Right cardiac atrium (tissue), 5 donors: ENCODE measurements at regions not wholly inside any gene's neighbourhood (a gene's known extent, or its start where the extent isn't known, plus 50 kb on each side); places are given as distances from the start of the nearest gene placed in this dataset.
"Not testable (repeated sequence)": the region's sequence is repeated elsewhere in the genome, so short reads cannot be mapped to it uniquely, and the experiment has no call there.

Experiments used
- ATAC-seq, 2 donors: fragments of 200-7000 bp; cut with Tn5 transposase; one replicate each; pipeline versions ENCODE4 v1.8.0 to v1.9.1; 2020; ENCODE audit warnings: moderate library complexity in 2 of 2, mild to moderate bottlenecking in 1 of 2
- DNase-seq, 3 donors: peaks; one replicate each; pipeline ENCODE4 v3.0.0-alpha.2; 2020
- H3K27ac ChIP-seq: one replicate; pipeline ENCODE4 v1.5.1; 2013; ENCODE audit warnings: mild to moderate bottlenecking, low read length, control low read depth, moderate library complexity
- H3K27me3 ChIP-seq: one replicate; pipeline ENCODE4 v1.6.1; 2013; ENCODE audit not compliant: control insufficient read depth, insufficient read depth
- H3K4me1 ChIP-seq: one replicate; pipeline ENCODE4 v1.6.1; 2013; ENCODE audit warnings: low read length; ENCODE audit not compliant: control insufficient read depth, insufficient read depth
- H3K4me3 ChIP-seq: one replicate; pipeline ENCODE4 v1.5.1; 2013; ENCODE audit warnings: low read length, control low read depth
- H3K9me3 ChIP-seq: one replicate; pipeline ENCODE4 v1.6.1; 2013; ENCODE audit warnings: low read length; ENCODE audit not compliant: control insufficient read depth
- WGBS: extraction: QIAGEN DNeasy Blood & Tissue Kit; methylation state at CpG from one replicate; pipeline ENCODE4 v1.1.7; 2013; 5-methylcytosine and 5-hydroxymethylcytosine counted together
- intact Hi-C, 4 donors: fragments of 100-400 bp; cut with DNase I; formaldehyde crosslinking; loops; one replicate each; pipeline versions ENCODE4 v1.11.0 to v1.14.0; 2022 to 2023
- donor health status: healthy with polysubstance abuse.
- donor health status: DM: no; HTN: yes; CAD: no.
- donor health status: DM: no; HTN: no; CAD: no.
- donor health status: DM: no; HTN: yes; CAD: no; lungs with severe emphysema.
- donor health status: DM: yes; HTN: yes; CAD: no.

GRCh38 chr16:61435346-61435745 lies 600.9 kb downstream of the CDH8 start:
- intact Hi-C loops, result no loop called here
- Histone ChIP-seq H3K27me3 (no peaks in the 10 kb centered on the region), H3K4me1 (no peaks in the 10 kb centered on the region), H3K4me3 (peak overlapping the region; percentile 20), H3K9me3 (no peaks in the 10 kb centered on the region), H3K27ac (no peak overlapping the region)
- no peak for DNase-seq
- WGBS, result 43% methylated on average over 2 of the region's 2 CpGs
- ATAC-seq, result no peak

DNA sequence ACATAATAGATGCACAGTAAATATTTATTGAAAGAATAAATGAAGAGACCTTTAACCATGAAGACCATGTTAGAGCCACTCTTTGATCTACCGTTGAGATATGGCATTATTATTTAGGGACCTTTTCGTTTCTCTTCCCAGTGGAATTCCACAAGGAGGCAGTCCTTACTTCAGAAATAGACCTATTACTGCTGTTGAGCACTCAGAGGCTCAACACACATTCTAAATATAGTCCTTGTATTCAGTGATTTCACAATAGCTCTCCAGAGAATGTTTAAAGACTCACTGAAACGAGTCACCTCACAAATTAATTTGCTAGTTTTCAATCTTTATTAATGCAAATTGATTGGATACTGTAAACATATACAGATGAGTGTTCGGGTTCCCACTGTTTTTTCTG lies 603.8 kb downstream of the CDH8 start:
- no peak for DNase-seq
- intact Hi-C loops, result no loop called here
- Histone ChIP-seq H3K27ac (no peak overlapping the region), H3K9me3 (no peaks in the 10 kb centered on the region), H3K4me1 (no peaks in the 10 kb centered on the region), H3K27me3 (no peaks in the 10 kb centered on the region), H3K4me3 (no peak overlapping the region)
- no peak for ATAC-seq
- 43% methylated on average over 4 of the region's 4 CpGs for WGBS

- WGBS, result 83% methylated on average over 4 of the region's 4 CpGs
- no peak for ATAC-seq
- intact Hi-C loops, result no loop called here
These were observed 615.1 kb downstream of the CDH8 start for GRCh38 chr16:61421111-61421510.

DNA sequence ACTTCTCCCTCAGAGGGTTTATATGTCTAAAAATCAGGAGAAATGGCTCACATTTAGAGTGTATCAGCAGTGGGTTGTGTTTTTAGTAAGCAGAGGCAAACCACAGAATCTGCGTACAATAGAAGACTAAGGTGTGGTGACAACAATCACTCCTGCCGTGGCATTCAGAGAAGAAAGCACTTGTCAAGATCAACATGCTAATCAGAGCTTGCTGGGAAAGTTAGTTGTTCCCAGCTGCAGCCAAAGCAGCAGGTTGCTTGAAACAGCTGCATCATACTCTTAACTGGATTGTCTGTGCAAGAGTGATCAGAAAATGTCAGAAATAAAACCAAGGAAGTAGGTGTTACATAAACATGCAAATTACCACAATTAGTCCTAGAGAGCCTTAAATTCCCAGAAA lies 616.4 kb downstream of the CDH8 start:
- intact Hi-C loops, result no loop called here
- ATAC-seq, result no peak

More at GRCh38 chr16:61421111-61421510, 615.1 kb downstream of the CDH8 start:
- no peak overlapping the region for H3K4me3 ChIP-seq
- H3K27ac ChIP-seq, result no peak overlapping the region
- no peaks in the 10 kb centered on the region for H3K4me1 ChIP-seq
- no peaks in the 10 kb centered on the region for H3K27me3 ChIP-seq
- no peaks in the 10 kb centered on the region for H3K9me3 ChIP-seq
- no peak for DNase-seq

DNA sequence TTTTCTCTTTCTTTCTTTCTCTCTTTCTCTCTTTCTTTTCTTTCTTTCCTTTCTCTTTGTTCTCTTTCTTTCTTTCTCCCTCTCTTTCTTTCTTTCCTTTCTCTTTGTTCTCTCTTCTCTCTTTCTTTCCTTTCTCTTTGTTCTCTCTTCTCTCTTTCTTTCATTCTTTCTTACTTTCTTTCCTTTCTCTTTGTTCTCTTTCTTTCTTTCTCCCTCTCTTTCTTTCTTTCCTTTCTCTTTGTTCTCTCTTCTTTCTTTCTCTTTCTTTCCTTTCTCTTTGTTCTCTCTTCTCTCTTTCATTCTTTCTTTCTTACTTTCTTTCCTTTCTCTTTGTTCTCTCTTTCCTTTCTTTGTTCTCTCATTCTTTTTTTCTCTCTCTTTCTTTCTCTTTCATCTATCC lies 617.4 kb downstream of the CDH8 start:
- DNase-seq, intact Hi-C loops, H3K9me3 ChIP-seq, ATAC-seq, H3K4me1 ChIP-seq, H3K27me3 ChIP-seq, H3K4me3 ChIP-seq, H3K27ac ChIP-seq: not testable (repeated sequence)

More for the DNA sequence above, 616.4 kb downstream of the CDH8 start:
- 54% methylated on average over 2 of the region's 2 CpGs for WGBS
- Histone ChIP-seq H3K27me3 (no peaks in the 10 kb centered on the region), H3K9me3 (no peaks in the 10 kb centered on the region), H3K4me3 (no peak overlapping the region), H3K27ac (no peak overlapping the region), H3K4me1 (no peaks in the 10 kb centered on the region)
- no peak for DNase-seq

DNA sequence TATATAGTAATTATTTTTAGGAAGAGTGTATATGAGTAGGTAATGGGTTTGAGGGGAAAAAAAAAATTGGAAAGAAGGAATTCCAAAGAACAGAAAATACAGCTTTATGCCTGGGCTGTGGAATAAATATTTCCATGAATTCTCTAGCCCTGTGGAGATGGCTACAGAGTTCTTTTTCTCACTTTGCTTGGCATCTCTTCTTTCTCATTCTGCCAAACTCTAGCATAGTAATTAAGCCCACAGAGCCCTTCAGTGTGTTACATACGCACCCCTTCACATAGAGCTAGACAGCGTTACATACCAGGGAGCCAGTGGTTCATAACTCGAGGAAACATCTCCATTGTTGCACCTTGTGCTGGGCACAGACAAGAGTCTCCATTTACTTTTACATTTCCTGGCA lies 621.1 kb downstream of the CDH8 start:
- intact Hi-C loops, result no loop called here
- no peak overlapping the region for H3K4me3 ChIP-seq
- no peaks in the 10 kb centered on the region for H3K9me3 ChIP-seq
- H3K27me3 ChIP-seq, result no peaks in the 10 kb centered on the region
- DNase-seq (no peak), ATAC-seq (no peak)
- WGBS, result 66% methylated on average over 3 of the region's 3 CpGs
- no peaks in the 10 kb centered on the region for H3K4me1 ChIP-seq
- no peak overlapping the region for H3K27ac ChIP-seq

- DNase-seq, result no peak
- no peaks in the 10 kb centered on the region for H3K4me1 ChIP-seq
- no peaks in the 10 kb centered on the region for H3K27me3 ChIP-seq
- no peak overlapping the region for H3K27ac ChIP-seq
- H3K4me3 ChIP-seq, result no peak overlapping the region
- ATAC-seq, result no peak
- 40% methylated on average over 5 of the region's 5 CpGs for WGBS
- no peaks in the 10 kb centered on the region for H3K9me3 ChIP-seq
- intact Hi-C loops, result no loop called here
These were observed 623.2 kb downstream of the CDH8 start for GRCh38 chr16:61413021-61413420.

DNA sequence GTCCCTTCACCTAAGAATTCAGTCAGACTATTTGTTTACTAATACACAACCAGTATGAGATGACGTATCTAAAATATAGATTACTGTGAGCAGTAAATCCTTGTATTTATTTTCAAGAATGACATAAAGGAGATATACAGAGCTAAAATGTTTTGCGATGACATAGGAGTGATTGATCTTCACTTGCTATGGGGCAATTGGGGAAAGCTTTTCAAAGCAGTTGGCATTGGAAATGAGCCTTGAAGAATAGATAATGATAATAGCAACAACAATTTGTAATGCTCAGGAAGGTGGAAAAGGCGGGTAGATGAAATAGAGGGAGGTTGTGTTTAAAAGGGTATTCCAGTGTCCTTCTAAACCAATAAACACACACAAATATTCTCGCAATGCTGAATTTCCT lies 623.7 kb downstream of the CDH8 start:
- no peaks in the 10 kb centered on the region for H3K4me1 ChIP-seq
- ATAC-seq (no peak), DNase-seq (no peak)
- H3K9me3 ChIP-seq, result no peaks in the 10 kb centered on the region
- H3K27me3 ChIP-seq, result no peaks in the 10 kb centered on the region
- no peak overlapping the region for H3K4me3 ChIP-seq
- 84% methylated on average over 4 of the region's 4 CpGs for WGBS
- intact Hi-C loops, result no loop called here
- H3K27ac ChIP-seq, result no peak overlapping the region

- ATAC-seq, result no peak
- H3K27ac ChIP-seq, result no peak overlapping the region
These were observed 626.6 kb downstream of the CDH8 start for GRCh38 chr16:61409604-61410003.

DNA sequence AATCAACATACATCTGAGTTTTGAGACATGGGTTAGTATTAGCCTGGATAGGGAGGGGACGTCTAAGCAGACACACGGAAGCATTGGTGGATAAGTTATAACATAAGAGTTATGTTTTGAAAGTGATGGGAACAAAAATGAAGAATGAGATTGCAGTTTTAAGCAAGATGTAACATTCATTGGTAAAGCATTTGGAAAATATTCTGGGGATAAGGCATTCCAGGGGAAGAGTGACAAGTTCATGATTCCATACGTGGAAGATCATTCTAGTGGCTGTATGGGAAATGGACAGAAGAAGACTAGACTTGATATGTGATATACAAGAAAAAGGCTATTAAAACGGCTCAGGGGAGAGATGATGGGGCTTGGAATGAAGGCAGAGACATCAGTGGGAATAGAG lies 632.9 kb downstream of the CDH8 start:
- H3K9me3 ChIP-seq, result no peaks in the 10 kb centered on the region
- no peaks in the 10 kb centered on the region for H3K27me3 ChIP-seq
- intact Hi-C loops, result no loop called here
- no peak overlapping the region for H3K4me3 ChIP-seq
- H3K27ac ChIP-seq, result no peak overlapping the region
- ATAC-seq (no peak), DNase-seq (no peak)
- H3K4me1 ChIP-seq, result no peaks in the 10 kb centered on the region
- WGBS, result 70% methylated on average over 4 of the region's 4 CpGs

More at GRCh38 chr16:61409604-61410003, 626.6 kb downstream of the CDH8 start:
- DNase-seq, result no peak
- H3K4me1 ChIP-seq, result no peaks in the 10 kb centered on the region
- H3K4me3 ChIP-seq, result no peak overlapping the region
- no peaks in the 10 kb centered on the region for H3K27me3 ChIP-seq
- intact Hi-C loops, result no loop called here
- H3K9me3 ChIP-seq, result no peaks in the 10 kb centered on the region

DNA sequence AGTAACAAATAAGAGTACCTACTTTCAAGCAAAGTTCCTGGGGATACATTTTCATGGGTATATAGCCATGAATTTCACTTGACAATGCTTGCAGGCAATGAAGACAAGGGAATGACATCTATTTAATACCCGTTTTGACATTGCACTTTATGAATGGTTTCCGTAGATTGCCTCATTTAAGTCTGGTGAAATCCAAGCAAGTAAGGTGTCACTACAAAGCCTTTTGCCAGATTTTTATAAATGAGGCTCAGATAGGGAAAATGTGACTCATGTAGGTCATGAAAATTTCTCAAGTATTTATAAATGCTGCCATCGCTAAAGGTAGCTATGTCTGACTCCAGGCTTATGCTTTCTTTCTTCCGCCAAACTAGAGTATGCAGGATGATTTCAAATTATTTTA lies 644.3 kb downstream of the CDH8 start:
- DNase-seq, result no peak
- no peaks in the 10 kb centered on the region for H3K9me3 ChIP-seq
- no peaks in the 10 kb centered on the region for H3K27me3 ChIP-seq
- intact Hi-C loops, result no loop called here
- no peak overlapping the region for H3K27ac ChIP-seq
- 80% methylated on average over 4 of the region's 4 CpGs for WGBS
- H3K4me3 ChIP-seq, result no peak overlapping the region
- no peak for ATAC-seq
- no peaks in the 10 kb centered on the region for H3K4me1 ChIP-seq

DNA sequence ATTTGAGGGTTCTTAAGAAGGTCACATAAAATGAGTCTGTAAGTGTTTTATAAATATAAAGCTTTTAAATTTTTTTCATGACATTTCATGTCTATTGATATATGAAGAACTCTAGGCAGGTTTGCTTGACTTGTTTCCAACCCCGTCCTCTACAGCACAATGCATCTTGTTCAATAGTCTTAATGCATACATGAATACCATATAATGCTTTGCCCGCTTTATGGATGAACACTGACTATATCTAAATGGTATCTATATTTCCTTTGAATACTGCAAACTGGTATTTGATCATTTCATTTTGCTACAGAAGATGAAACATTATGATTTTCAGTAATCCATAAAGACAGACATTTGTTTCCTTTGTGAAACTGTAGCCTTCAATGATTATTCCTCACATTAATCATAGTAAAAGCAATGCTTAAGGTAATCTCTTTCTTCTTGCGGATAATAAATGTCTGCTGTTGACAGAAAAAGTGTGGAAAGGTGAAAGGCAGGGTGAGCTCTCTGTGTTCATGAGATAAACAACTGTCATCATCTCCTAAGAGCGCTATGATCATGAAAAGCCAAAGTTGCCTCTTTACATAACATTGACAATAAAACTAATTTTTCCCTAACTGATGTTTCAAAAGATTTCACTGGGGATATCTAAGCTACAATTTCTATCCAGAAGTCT lies 645.1 kb downstream of the CDH8 start:
- 67% methylated on average over 4 of the region's 4 CpGs for WGBS
- ATAC-seq (no peak), DNase-seq (no peak)
- H3K4me3 ChIP-seq, result no peak overlapping the region
- no peaks in the 10 kb centered on the region for H3K9me3 ChIP-seq
- H3K4me1 ChIP-seq, result no peaks in the 10 kb centered on the region
- no peak overlapping the region for H3K27ac ChIP-seq
- intact Hi-C loops, result no loop called here
- H3K27me3 ChIP-seq, result no peaks in the 10 kb centered on the region
